ENCODE measurements at regions not wholly inside any gene's neighbourhood (a gene's known extent, or its start where the extent isn't known, plus 50 kb on each side); places are given as distances from the start of the nearest gene placed in this dataset.

DNA sequence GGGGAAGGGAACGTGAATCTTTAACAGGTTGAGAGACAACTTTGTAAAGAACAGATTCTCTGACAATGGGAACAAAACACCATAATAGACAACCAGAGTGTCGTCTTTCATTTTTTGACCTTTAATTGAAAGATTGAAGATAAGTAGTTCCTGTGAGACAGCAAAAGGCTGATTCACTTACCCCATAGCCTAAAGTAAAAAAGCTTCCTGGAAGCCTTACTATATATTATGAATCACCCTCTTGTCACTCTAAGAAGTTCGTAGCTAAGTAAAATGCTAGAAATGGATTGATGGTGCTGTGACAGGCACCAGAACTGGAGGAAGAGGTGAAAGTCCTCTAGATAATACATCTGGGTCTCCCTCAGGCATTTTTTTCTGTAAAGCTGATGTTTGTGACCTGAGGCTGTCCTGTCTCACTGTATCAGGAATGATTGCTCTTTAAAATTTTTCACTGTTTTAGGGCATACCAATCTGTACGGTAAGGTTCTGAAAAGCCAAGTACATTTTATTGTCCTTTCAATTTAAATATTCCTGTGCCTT lies 824.6 kb upstream of the SEMA6D start:
- intact Hi-C loops (cut with DNase I), result no loop called here
- TF ChIP-seq POLR2A (IDR thresholded peaks at IDR 0.05), result no peak
- no peak for TF ChIP-seq EP300 (IDR thresholded peaks at IDR 0.05)
- TF ChIP-seq, protein P1, sequence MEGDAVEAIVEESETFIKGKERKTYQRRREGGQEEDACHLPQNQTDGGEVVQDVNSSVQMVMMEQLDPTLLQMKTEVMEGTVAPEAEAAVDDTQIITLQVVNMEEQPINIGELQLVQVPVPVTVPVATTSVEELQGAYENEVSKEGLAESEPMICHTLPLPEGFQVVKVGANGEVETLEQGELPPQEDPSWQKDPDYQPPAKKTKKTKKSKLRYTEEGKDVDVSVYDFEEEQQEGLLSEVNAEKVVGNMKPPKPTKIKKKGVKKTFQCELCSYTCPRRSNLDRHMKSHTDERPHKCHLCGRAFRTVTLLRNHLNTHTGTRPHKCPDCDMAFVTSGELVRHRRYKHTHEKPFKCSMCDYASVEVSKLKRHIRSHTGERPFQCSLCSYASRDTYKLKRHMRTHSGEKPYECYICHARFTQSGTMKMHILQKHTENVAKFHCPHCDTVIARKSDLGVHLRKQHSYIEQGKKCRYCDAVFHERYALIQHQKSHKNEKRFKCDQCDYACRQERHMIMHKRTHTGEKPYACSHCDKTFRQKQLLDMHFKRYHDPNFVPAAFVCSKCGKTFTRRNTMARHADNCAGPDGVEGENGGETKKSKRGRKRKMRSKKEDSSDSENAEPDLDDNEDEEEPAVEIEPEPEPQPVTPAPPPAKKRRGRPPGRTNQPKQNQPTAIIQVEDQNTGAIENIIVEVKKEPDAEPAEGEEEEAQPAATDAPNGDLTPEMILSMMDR (IDR thresholded peaks at IDR 0.05), result no peak
- Histone ChIP-seq H3K27me3 (no peaks in the 10 kb centered on the region), H3K36me3 (no peaks in the 10 kb centered on the region), H3K4me1 (ENCODE audit: insufficient read depth) (no peaks in the 10 kb centered on the region), H3K4me3 (no peak overlapping the region), H3K27ac (no peak overlapping the region), H3K9me3 (no peaks in the 10 kb centered on the region)
- no peak for DNase-seq
- 55 to 58% (median 56%) methylated on average over 4 of the region's 4 CpGs for WGBS, 3 donors

DNA sequence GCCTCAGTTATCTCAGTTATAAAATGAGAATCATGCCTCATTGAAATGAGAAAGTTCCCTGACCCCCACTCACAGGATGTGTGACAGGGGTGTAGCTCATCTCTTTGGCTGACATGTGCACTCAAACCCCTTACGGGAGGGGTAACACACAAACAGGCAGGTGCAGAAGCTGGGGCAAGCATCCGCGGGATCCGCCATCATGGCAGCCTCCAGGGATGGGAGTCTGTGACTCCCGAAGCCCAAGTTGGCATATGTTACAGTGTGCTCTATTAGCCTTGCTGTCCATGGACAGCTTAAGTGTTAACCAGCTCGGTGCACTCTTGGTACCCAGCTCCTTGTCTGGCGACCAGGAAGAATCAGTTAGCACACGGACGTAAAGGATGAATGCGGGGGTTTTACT lies 822.7 kb upstream of the SEMA6D start:
- Histone ChIP-seq H3K27ac (no peak overlapping the region), H3K9me3 (no peaks in the 10 kb centered on the region), H3K4me3 (no peak overlapping the region), H3K27me3 (no peaks in the 10 kb centered on the region), H3K36me3 (no peaks in the 10 kb centered on the region), H3K4me1 (ENCODE audit: insufficient read depth) (no peaks in the 10 kb centered on the region)
- TF ChIP-seq EP300 (IDR thresholded peaks at IDR 0.05), result no peak
- TF ChIP-seq, protein P1 (IDR thresholded peaks at IDR 0.05), result no peak
- TF ChIP-seq POLR2A (IDR thresholded peaks at IDR 0.05), result no peak
- 93 to 94% (median 94%) methylated on average over 10 of the region's 10 CpGs for WGBS, 3 donors
- intact Hi-C loops (cut with DNase I), result no loop called here
- no peak for DNase-seq

DNA sequence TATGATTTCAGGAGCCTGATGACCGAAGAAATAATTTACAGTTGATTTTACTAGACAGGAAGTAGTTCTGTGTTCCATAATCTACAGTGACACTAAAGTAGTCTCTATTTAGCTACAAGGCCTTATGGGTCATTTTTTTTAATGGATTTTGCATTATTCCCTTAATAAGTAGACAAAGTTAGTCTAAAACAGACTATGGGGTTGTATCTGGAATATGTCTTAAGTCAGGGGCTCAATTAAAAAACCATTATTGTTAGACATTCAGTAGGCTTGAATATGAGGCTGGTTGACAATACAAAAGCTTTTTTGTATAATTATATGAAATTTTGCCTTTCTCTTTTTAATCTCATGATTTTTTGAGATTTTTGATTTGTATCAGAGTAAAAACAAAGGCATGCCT lies 820.0 kb upstream of the SEMA6D start:
- no peak overlapping the region for H3K27ac ChIP-seq
- 70 to 87% (median 84%) methylated on average over 1 of the region's 1 CpG for WGBS, 3 donors
- H3K4me3 ChIP-seq, result no peak overlapping the region
- DNase-seq, result no peak
- H3K9me3 ChIP-seq, result no peaks in the 10 kb centered on the region
- H3K27me3 ChIP-seq, result no peaks in the 10 kb centered on the region
- TF ChIP-seq EP300 (IDR thresholded peaks at IDR 0.05) (no peak), POLR2A (IDR thresholded peaks at IDR 0.05) (no peak)
- TF ChIP-seq, protein P1 (IDR thresholded peaks at IDR 0.05), result no peak
- intact Hi-C loops (cut with DNase I), result no loop called here
- H3K4me1 ChIP-seq (ENCODE audit: insufficient read depth), result no peaks in the 10 kb centered on the region
- H3K36me3 ChIP-seq, result no peaks in the 10 kb centered on the region

DNA sequence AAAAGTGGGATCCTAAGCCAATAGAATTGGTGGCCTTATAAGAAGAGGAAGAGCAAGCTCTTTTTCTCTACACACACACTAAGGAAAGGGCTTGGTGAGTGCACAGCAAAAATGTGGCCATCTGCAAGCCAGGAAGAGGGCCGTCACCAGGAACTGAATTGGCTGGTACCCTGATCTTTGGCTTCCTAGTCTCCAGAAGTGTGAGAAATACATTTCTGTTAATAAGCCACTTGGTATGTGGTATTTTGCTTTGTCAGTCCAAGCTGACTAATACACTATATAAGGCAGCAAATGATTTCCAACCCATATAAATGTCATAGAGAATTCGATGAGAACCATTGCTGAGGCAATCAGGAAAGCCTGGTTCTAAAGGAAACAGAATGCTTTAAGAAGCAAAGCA lies 816.3 kb upstream of the SEMA6D start:
- WGBS, 3 donors, result 80 to 88% (median 87%) methylated on average over 2 of the region's 2 CpGs
- Histone ChIP-seq H3K4me1 (ENCODE audit: insufficient read depth) (no peaks in the 10 kb centered on the region), H3K27me3 (no peaks in the 10 kb centered on the region), H3K27ac (no peak overlapping the region), H3K36me3 (no peaks in the 10 kb centered on the region), H3K4me3 (no peak overlapping the region), H3K9me3 (no peaks in the 10 kb centered on the region)
- TF ChIP-seq, protein P1 (IDR thresholded peaks at IDR 0.05), result no peak
- TF ChIP-seq EP300 (IDR thresholded peaks at IDR 0.05) (no peak), POLR2A (IDR thresholded peaks at IDR 0.05) (no peak)
- DNase-seq, result no peak
- intact Hi-C loops (cut with DNase I), result no loop called here
